Hepatocyte (in vitro differentiated cells): ENCODE measurements at regions not wholly inside any gene's neighbourhood (a gene's known extent, or its start where the extent isn't known, plus 50 kb on each side); places are given as distances from the start of the nearest gene placed in this dataset.

ENCODE experiments used
- EZH2 ChIP-seq: fragments of 200-600 bp; sonication (generic); IDR thresholded peaks from 2 replicates; pipeline ENCODE4 v1.6.1; 2016; ENCODE audit warnings: antibody characterized with exemption, mild to moderate bottlenecking, borderline replicate concordance
- EZH2phosphoT487 ChIP-seq: fragments of 200-600 bp; sonication (generic); IDR thresholded peaks from one replicate; pipeline ENCODE4 v1.6.1; 2018; ENCODE audit warnings: antibody characterized with exemption, mild to moderate bottlenecking, low read depth, moderate library complexity; ENCODE audit not compliant: unreplicated experiment, severe bottlenecking
- TF ChIP-seq, protein P1 (sequence below): fragments of 200-600 bp; sonication (generic); IDR thresholded peaks from 2 replicates; pipeline ENCODE4 v1.5.1; 2016; ENCODE audit warnings: antibody characterized with exemption, mild to moderate bottlenecking; ENCODE audit not compliant: poor library complexity

DNA sequence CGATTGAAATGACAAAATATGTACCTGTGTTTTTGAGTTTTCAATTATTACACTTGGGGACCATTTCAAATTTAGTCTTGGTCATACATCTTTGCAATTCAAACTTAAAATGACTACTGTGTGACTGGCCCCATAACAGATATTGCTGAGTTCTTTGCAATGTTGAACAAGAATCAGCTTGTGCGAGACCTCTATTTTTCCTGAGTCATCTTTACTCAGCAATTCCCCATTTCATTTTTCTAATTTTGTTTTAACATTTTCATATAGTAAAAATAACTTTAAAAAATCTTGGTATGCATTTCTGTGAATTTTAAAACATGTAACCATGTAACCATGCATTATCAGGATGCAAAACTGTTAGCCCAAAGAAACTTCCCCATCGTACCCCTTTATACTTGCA lies 678.1 kb downstream of the ANKRD7 start:
- TF ChIP-seq, protein P1, sequence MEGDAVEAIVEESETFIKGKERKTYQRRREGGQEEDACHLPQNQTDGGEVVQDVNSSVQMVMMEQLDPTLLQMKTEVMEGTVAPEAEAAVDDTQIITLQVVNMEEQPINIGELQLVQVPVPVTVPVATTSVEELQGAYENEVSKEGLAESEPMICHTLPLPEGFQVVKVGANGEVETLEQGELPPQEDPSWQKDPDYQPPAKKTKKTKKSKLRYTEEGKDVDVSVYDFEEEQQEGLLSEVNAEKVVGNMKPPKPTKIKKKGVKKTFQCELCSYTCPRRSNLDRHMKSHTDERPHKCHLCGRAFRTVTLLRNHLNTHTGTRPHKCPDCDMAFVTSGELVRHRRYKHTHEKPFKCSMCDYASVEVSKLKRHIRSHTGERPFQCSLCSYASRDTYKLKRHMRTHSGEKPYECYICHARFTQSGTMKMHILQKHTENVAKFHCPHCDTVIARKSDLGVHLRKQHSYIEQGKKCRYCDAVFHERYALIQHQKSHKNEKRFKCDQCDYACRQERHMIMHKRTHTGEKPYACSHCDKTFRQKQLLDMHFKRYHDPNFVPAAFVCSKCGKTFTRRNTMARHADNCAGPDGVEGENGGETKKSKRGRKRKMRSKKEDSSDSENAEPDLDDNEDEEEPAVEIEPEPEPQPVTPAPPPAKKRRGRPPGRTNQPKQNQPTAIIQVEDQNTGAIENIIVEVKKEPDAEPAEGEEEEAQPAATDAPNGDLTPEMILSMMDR: no peak
- TF ChIP-seq EZH2 (no peak), EZH2phosphoT487 (no peak)
